Activated CD4-positive, CD25-positive, alpha-beta regulatory T cell (primary cell): ENCODE measurements at regions not wholly inside any gene's neighbourhood (a gene's known extent, or its start where the extent isn't known, plus 50 kb on each side); places are given as distances from the start of the nearest gene placed in this dataset.

Experiments used
- DNase-seq, 4 experiments: peaks; one replicate each; lab custom pipeline; 2025; lab: John Stamatoyannopoulos, UW

GRCh38 chr4:23166919-23167318 lies 474.2 kb downstream of the GBA3 start:
- no peak for DNase-seq

GRCh38 chr4:23166407-23166806 lies 473.7 kb downstream of the GBA3 start:
- no peak for DNase-seq

GRCh38 chr4:23165669-23166068 lies 472.9 kb downstream of the GBA3 start:
- no peak for DNase-seq

GRCh38 chr4:23163647-23164436 lies 471.1 kb downstream of the GBA3 start:
- DNase-seq = no peak

GRCh38 chr4:23162275-23162674 lies 469.5 kb downstream of the GBA3 start:
- no peak for DNase-seq

- DNase-seq = no peak
These were observed 469.1 kb downstream of the GBA3 start for GRCh38 chr4:23161787-23162186.

GRCh38 chr4:23153076-23153475 lies 460.3 kb downstream of the GBA3 start:
- no peak for DNase-seq

- DNase-seq = no peak
These were observed 457.1 kb downstream of the GBA3 start for GRCh38 chr4:23149815-23150214.

- DNase-seq = no peak
These were observed 452.0 kb downstream of the GBA3 start for GRCh38 chr4:23144707-23145106.

- no peak for DNase-seq
These were observed 443.3 kb downstream of the GBA3 start for GRCh38 chr4:23135792-23136645.

- DNase-seq = no peak
These were observed 441.6 kb downstream of the GBA3 start for GRCh38 chr4:23134331-23134730.

- no peak for DNase-seq
These were observed 438.1 kb downstream of the GBA3 start for GRCh38 chr4:23130845-23131244.

- DNase-seq = no peak
These were observed 432.4 kb downstream of the GBA3 start for GRCh38 chr4:23125118-23125517.

GRCh38 chr4:23122666-23123400 lies 430.1 kb downstream of the GBA3 start:
- no peak for DNase-seq

- DNase-seq = no peak
These were observed 427.6 kb downstream of the GBA3 start for GRCh38 chr4:23120374-23120773.

- no peak for DNase-seq
These were observed 425.1 kb downstream of the GBA3 start for GRCh38 chr4:23117826-23118225.

- DNase-seq = no peak
These were observed 421.8 kb downstream of the GBA3 start for GRCh38 chr4:23114538-23114937.

- DNase-seq = no peak
These were observed 420.4 kb downstream of the GBA3 start for GRCh38 chr4:23113104-23113503.

- DNase-seq = no peak
These were observed 413.8 kb downstream of the GBA3 start for GRCh38 chr4:23106516-23106915.

- no peak for DNase-seq
These were observed 413.1 kb downstream of the GBA3 start for GRCh38 chr4:23105759-23106370.

- no peak for DNase-seq
These were observed 404.5 kb downstream of the GBA3 start for GRCh38 chr4:23097251-23097650.

GRCh38 chr4:23091711-23092110 lies 399.0 kb downstream of the GBA3 start:
- no peak for DNase-seq
